Esophagus muscularis mucosa (tissue), 4 donors: ENCODE measurements at regions not wholly inside any gene's neighbourhood (a gene's known extent, or its start where the extent isn't known, plus 50 kb on each side); places are given as distances from the start of the nearest gene placed in this dataset.

Experiments
- CTCF ChIP-seq, 3 experiments: fragments of 200-600 bp in 2 of 3; fragments of 450-650 bp in 1 of 3; sonication (generic) in 2 of 3; IDR thresholded peaks; one replicate each; pipeline ENCODE4 v1.5.1; 2017 to 2019; ENCODE audit warnings: antibody characterized with exemption in 3 of 3, mild to moderate bottlenecking in 2 of 3, moderate library complexity in 1 of 3
- EP300 ChIP-seq: sonication (generic); formaldehyde crosslinking; IDR thresholded peaks from one replicate; pipeline ENCODE4 v1.6.1; 2017; ENCODE audit warnings: antibody characterized with exemption
- POLR2A ChIP-seq: fragments of 450-650 bp; IDR thresholded peaks from one replicate; pipeline ENCODE4 v1.6.1; 2017; ENCODE audit warnings: antibody characterized with exemption, moderate library complexity, mild to moderate bottlenecking, low read depth
- POLR2AphosphoS5 ChIP-seq, 2 donors: sonication (generic); formaldehyde crosslinking; IDR thresholded peaks; one replicate each; pipeline ENCODE4 v1.6.1; 2017; ENCODE audit warnings: antibody characterized with exemption in 2 of 2

GRCh38 chr2:236896688-236897087 is 189.0 kb upstream of the COPS8 start:
- TF ChIP-seq CTCF (IDR thresholded peaks at IDR 0.05) (no peak), POLR2A (no peak), POLR2AphosphoS5 (IDR thresholded peaks at IDR 0.05) (no peak), EP300 (no peak)
